ENCODE measurements at regions not wholly inside any gene's neighbourhood (a gene's known extent, or its start where the extent isn't known, plus 50 kb on each side); places are given as distances from the start of the nearest gene placed in this dataset.

DNA sequence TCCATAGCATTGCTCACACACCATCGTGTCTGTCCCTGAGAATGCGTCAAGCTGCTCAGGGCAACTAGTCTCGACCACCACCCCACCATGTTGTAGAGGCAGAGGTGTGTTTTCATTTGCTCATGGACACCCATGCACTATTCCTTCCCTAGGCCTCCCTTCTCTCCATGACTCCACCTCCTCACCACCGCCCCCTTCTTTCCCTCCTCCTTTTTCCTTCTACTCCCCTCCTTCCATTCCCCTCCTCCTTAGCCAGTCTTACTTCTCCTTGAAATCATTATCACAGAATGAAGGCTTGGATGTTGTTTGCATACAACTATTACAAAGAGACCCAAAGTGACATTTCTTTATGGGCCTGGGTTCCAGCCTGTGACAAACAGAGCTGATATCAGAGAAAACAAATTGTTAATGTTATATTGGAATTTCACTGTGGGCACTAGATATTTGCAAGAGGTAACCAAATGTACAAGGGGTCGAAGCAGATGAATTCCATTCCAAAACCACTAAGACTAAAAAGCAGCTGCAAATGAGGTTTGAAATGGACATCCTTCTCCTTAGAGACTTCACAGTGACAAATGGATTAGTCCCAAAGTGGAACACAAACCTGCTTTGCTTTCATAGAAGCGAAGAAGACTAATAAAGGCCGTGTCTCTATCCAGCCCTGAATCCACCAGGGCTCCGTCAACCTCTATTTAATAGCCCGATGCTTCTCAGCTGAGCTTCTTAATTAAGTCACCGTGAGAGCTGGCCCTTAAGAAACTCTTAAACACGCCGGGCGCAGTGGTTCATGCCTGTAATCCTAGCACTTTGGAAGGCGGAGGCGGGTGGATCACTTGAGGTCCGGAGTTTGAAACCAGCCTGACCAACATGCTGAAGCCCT lies 275.8 kb upstream of the SULF2 start:
- no peak overlapping the region for H3K9ac ChIP-seq (ENCODE audit: low read depth, low read length, poor library complexity, severe bottlenecking)

DNA sequence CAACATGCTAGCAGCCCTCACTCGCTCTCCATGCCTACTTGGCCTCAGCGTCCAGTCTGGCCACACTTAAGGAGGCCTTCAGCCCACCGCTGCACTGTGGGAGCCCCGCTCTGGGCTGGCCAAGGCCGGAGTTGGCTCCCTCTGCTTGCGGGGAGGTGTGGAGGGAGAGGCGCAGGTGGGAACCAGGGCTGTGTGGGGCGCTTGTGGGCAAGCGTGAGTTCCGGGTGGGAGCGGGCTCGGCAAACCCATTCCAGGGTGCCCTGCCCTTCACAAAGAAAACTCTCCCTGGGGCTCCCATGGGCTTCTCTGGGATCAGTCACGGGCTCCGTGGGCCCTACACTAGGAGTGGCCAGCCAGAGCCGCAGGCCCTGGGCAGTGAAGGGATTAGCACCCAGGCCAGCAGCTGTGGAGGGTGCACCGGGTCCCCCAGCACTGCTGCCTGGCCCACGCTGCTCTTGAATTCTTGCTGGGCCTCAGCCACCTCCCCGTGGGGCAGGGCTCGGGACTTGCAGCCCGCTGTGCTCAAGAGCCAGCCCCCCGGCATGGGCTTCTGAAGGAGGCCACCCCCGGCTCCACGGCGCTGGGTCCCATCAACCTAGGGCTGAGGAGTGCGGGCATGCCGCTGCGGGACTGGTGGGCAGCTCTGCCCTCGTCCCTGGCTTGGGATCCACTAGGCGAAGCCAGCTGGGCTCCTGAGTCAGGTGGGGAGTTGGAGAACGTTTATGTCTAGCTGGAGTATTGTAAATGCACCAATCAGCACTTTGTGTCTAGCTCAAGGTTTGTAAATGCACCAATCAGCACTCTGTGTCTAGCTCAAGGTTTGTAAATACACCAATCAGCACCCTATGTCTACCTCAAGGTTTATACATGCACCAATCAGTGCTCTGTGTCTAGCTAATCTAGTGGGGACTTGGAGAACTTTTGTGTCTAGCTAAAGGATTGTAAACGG lies 273.6 kb upstream of the SULF2 start:
- TF ChIP-seq, protein P1, sequence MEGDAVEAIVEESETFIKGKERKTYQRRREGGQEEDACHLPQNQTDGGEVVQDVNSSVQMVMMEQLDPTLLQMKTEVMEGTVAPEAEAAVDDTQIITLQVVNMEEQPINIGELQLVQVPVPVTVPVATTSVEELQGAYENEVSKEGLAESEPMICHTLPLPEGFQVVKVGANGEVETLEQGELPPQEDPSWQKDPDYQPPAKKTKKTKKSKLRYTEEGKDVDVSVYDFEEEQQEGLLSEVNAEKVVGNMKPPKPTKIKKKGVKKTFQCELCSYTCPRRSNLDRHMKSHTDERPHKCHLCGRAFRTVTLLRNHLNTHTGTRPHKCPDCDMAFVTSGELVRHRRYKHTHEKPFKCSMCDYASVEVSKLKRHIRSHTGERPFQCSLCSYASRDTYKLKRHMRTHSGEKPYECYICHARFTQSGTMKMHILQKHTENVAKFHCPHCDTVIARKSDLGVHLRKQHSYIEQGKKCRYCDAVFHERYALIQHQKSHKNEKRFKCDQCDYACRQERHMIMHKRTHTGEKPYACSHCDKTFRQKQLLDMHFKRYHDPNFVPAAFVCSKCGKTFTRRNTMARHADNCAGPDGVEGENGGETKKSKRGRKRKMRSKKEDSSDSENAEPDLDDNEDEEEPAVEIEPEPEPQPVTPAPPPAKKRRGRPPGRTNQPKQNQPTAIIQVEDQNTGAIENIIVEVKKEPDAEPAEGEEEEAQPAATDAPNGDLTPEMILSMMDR (conservative IDR thresholded peaks at IDR 0.05; ENCODE audit: low read length) = no peak
- TF ChIP-seq EZH2phosphoT487 (IDR thresholded peaks at IDR 0.05; ENCODE audit: borderline replicate concordance) = no peak
- no peaks in the 10 kb centered on the region for H3K27me3 ChIP-seq (ENCODE audit: insufficient read depth, low read length, poor library complexity, severe bottlenecking)

More for the DNA sequence above, 275.8 kb upstream of the SULF2 start:
- Histone ChIP-seq H3F3A (ENCODE audit: low read depth) (no peaks in the 10 kb centered on the region), H3K79me2 (ENCODE audit: insufficient read depth, low read length) (no peaks in the 10 kb centered on the region), H3K4me3 (ENCODE audit: low read length, poor library complexity, severe bottlenecking) (no peak overlapping the region), H3K36me3 (ENCODE audit: insufficient read depth, low read length) (no peaks in the 10 kb centered on the region), H3K4me2 (ENCODE audit: low read depth, low read length, poor library complexity, severe bottlenecking) (no peak overlapping the region), H3K9me3 (ENCODE audit: insufficient read depth, low read depth, low read length) (peaks cover 11% of the 10 kb centered on the region; the same call in 1 of the 2 replicates), H3K4me1 (ENCODE audit: insufficient read depth, low read length, poor library complexity, severe bottlenecking) (no peaks in the 10 kb centered on the region), H3K9me2 (replicated peaks; ENCODE audit: low read depth, low read length) (no peaks in the 10 kb centered on the region), H3K27me3 (ENCODE audit: insufficient read depth, low read length, poor library complexity, severe bottlenecking) (no peaks in the 10 kb centered on the region), H4K20me1 (ENCODE audit: insufficient read depth, low read length, poor library complexity, severe bottlenecking) (no peaks in the 10 kb centered on the region), H2AFZ (ENCODE audit: low read length) (no peak overlapping the region)
- TF ChIP-seq, protein P1 (conservative IDR thresholded peaks at IDR 0.05; ENCODE audit: low read length) = no peak
- no peak for TF ChIP-seq EZH2phosphoT487 (IDR thresholded peaks at IDR 0.05; ENCODE audit: borderline replicate concordance)

DNA sequence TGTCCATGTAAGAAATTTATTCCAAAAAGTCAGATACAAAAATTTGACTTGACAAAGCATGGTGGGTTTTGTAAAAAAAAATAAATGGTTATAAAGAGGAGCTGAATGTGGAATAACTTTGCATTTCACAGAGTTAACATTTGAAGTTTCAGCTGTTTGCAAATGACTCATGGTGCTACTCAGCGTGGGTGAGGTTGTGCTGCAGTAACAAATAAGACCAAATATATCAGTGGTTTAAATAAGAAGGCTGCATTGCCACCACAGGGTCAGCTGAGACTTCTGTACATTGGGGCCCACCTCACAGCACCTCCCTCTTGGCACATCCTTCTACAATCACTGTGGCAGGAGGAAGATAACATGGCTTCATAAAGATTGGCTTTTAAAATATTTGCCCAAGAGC lies 272.5 kb upstream of the SULF2 start:
- H3F3A ChIP-seq (ENCODE audit: low read depth) = no peaks in the 10 kb centered on the region
- no peak overlapping the region for H3K4me3 ChIP-seq (ENCODE audit: low read length, poor library complexity, severe bottlenecking)
- no peaks in the 10 kb centered on the region for H3K4me1 ChIP-seq (ENCODE audit: insufficient read depth, low read length, poor library complexity, severe bottlenecking)
- no peaks in the 10 kb centered on the region for H3K9me2 ChIP-seq (replicated peaks; ENCODE audit: low read depth, low read length)
- H4K20me1 ChIP-seq (ENCODE audit: insufficient read depth, low read length, poor library complexity, severe bottlenecking) = no peaks in the 10 kb centered on the region
- no peak overlapping the region for H3K4me2 ChIP-seq (ENCODE audit: low read depth, low read length, poor library complexity, severe bottlenecking)
- H3K36me3 ChIP-seq (ENCODE audit: insufficient read depth, low read length) = no peaks in the 10 kb centered on the region
- H2AFZ ChIP-seq (ENCODE audit: low read length) = no peak overlapping the region
- H3K9me3 ChIP-seq (ENCODE audit: insufficient read depth, low read depth, low read length) = peaks cover 11% of the 10 kb centered on the region; the same call in 1 of the 2 replicates
- no peak overlapping the region for H3K9ac ChIP-seq (ENCODE audit: low read depth, low read length, poor library complexity, severe bottlenecking)
- no peaks in the 10 kb centered on the region for H3K79me2 ChIP-seq (ENCODE audit: insufficient read depth, low read length)
- H3K27me3 ChIP-seq (ENCODE audit: insufficient read depth, low read length, poor library complexity, severe bottlenecking) = no peaks in the 10 kb centered on the region
- TF ChIP-seq EZH2phosphoT487 (IDR thresholded peaks at IDR 0.05; ENCODE audit: borderline replicate concordance) = no peak

More for the DNA sequence above, 273.6 kb upstream of the SULF2 start:
- H3K79me2 ChIP-seq (ENCODE audit: insufficient read depth, low read length) = no peaks in the 10 kb centered on the region
- no peaks in the 10 kb centered on the region for H3F3A ChIP-seq (ENCODE audit: low read depth)
- no peaks in the 10 kb centered on the region for H3K36me3 ChIP-seq (ENCODE audit: insufficient read depth, low read length)
- no peak overlapping the region for H3K9ac ChIP-seq (ENCODE audit: low read depth, low read length, poor library complexity, severe bottlenecking)
- no peaks in the 10 kb centered on the region for H3K4me1 ChIP-seq (ENCODE audit: insufficient read depth, low read length, poor library complexity, severe bottlenecking)
- H3K9me2 ChIP-seq (replicated peaks; ENCODE audit: low read depth, low read length) = no peaks in the 10 kb centered on the region
- H3K9me3 ChIP-seq (ENCODE audit: insufficient read depth, low read depth, low read length) = peaks cover 11% of the 10 kb centered on the region; the same call in 1 of the 2 replicates
- H2AFZ ChIP-seq (ENCODE audit: low read length) = no peak overlapping the region
- H3K4me2 ChIP-seq (ENCODE audit: low read depth, low read length, poor library complexity, severe bottlenecking) = no peak overlapping the region
- no peaks in the 10 kb centered on the region for H4K20me1 ChIP-seq (ENCODE audit: insufficient read depth, low read length, poor library complexity, severe bottlenecking)
- H3K4me3 ChIP-seq (ENCODE audit: low read length, poor library complexity, severe bottlenecking) = no peak overlapping the region
